Spleen (tissue), 7 donors: ENCODE measurements at regions not wholly inside any gene's neighbourhood (a gene's known extent, or its start where the extent isn't known, plus 50 kb on each side); places are given as distances from the start of the nearest gene placed in this dataset.

ENCODE experiments used
- CTCF ChIP-seq, 11 experiments: fragments of 200-600 bp in 7 of 11; fragments of 450-650 bp in 4 of 11; sonication (generic) in 4 of 11; IDR thresholded peaks in 8 of 11; conservative IDR thresholded peaks in 3 of 11; 1 replicate in 7 of 11; 2 replicates in 4 of 11; pipeline versions ENCODE4 v1.4.0 to v1.8.0; 2016 to 2021; ENCODE audit warnings: antibody characterized with exemption in 11 of 11, inconsistent platforms in 4 of 11, mild to moderate bottlenecking in 1 of 11
- POLR2A ChIP-seq, 3 donors: fragments of 450-650 bp; IDR thresholded peaks; one replicate each; pipeline ENCODE4 v1.5.1; 2017; ENCODE audit warnings: antibody characterized with exemption in 3 of 3, mild to moderate bottlenecking in 1 of 3
- donor health status: DM: no; HTN: no; CAD: no; lungs with moderate emphysema.
- donor health status: DM: no; HTN: no; CAD: no.
- donor health status: DM: no; HTN: no; CAD: no.

GRCh38 chr6:139496654-139497344, 122.4 kb upstream of the CITED2 start:
- TF ChIP-seq CTCF (IDR thresholded peaks at IDR 0.05 in 8 of 11, conservative IDR thresholded peaks at IDR 0.05 in 3 of 11) (no peak), POLR2A (IDR thresholded peaks at IDR 0.05) (no peak)
